BLaER1 (cell line): ENCODE measurements at regions not wholly inside any gene's neighbourhood (a gene's known extent, or its start where the extent isn't known, plus 50 kb on each side); places are given as distances from the start of the nearest gene placed in this dataset.

Experiments used
- H3K27ac ChIP-seq: shearing (Covaris generic); formaldehyde crosslinking; 2 replicates; pipeline ENCODE4 v1.8.1; 2022
- H3K27me3 ChIP-seq: shearing (Covaris generic); formaldehyde crosslinking; 2 replicates; pipeline ENCODE4 v1.8.1; 2022
- H3K36me3 ChIP-seq: shearing (Covaris generic); formaldehyde crosslinking; 2 replicates; pipeline ENCODE4 v1.8.1; 2022
- H3K4me1 ChIP-seq: shearing (Covaris generic); formaldehyde crosslinking; 2 replicates; pipeline ENCODE4 v1.8.1; 2022
- H3K4me2 ChIP-seq: shearing (Covaris generic); formaldehyde crosslinking; 2 replicates; pipeline ENCODE4 v1.8.1; 2022
- H3K4me3 ChIP-seq: shearing (Covaris generic); formaldehyde crosslinking; 2 replicates; pipeline ENCODE4 v1.8.1; 2022
- H3K9ac ChIP-seq: shearing (Covaris generic); formaldehyde crosslinking; 2 replicates; pipeline ENCODE4 v1.8.1; 2022
- H3K9me3 ChIP-seq: shearing (Covaris generic); formaldehyde crosslinking; 2 replicates; pipeline ENCODE4 v1.8.1; 2022
- H4K20me1 ChIP-seq: shearing (Covaris generic); formaldehyde crosslinking; 2 replicates; pipeline ENCODE4 v1.8.1; 2022
- Cebpa-rat ChIP-seq: shearing (Covaris generic); IDR thresholded peaks from 2 replicates; pipeline ENCODE4 v1.8.1; 2022

- no peak for TF ChIP-seq Cebpa-rat
- Histone ChIP-seq H3K4me3 (no peak overlapping the region), H3K27me3 (no peaks in the 10 kb centered on the region), H4K20me1 (no peaks in the 10 kb centered on the region), H3K36me3 (no peaks in the 10 kb centered on the region), H3K27ac (no peak overlapping the region), H3K9ac (no peak overlapping the region), H3K9me3 (no peaks in the 10 kb centered on the region), H3K4me1 (no peaks in the 10 kb centered on the region), H3K4me2 (no peak overlapping the region)
Observed at GRCh38 chr3:87336761-87337160, 60.4 kb upstream of the POU1F1 start.

DNA sequence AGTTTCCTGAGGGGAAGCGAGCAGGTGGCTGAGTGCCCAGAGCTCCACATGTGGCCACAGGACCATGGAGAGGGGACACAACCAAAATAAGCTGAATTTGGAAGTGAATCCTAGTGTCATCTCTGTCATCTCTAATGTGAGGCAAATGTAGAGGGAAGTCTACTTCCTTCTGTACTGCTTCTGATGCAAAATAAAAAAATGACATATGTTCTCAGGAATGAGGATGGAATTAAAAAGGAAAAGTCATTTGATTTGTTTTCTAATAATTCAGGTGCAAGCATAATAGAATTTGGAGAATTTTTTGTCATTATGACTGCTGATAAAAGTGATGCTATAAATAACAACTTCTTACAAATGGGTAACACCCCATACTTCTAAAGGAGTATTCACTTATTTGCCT, 59.5 kb upstream of the POU1F1 start:
- H3K4me2 ChIP-seq, result no peak overlapping the region
- no peaks in the 10 kb centered on the region for H3K27me3 ChIP-seq
- H3K4me3 ChIP-seq, result no peak overlapping the region
- H3K9ac ChIP-seq, result no peak overlapping the region
- H3K4me1 ChIP-seq, result no peaks in the 10 kb centered on the region
- H3K36me3 ChIP-seq, result no peaks in the 10 kb centered on the region
- no peaks in the 10 kb centered on the region for H3K9me3 ChIP-seq
- TF ChIP-seq Cebpa-rat, result no peak
- H3K27ac ChIP-seq, result no peak overlapping the region
- H4K20me1 ChIP-seq, result no peaks in the 10 kb centered on the region

GRCh38 chr3:87333393-87333892, 57.1 kb upstream of the POU1F1 start:
- Histone ChIP-seq H3K9me3 (no peaks in the 10 kb centered on the region), H3K4me1 (no peaks in the 10 kb centered on the region), H3K4me2 (no peak overlapping the region), H3K9ac (no peak overlapping the region), H3K4me3 (no peak overlapping the region), H3K27me3 (no peaks in the 10 kb centered on the region), H3K27ac (no peak overlapping the region), H3K36me3 (no peaks in the 10 kb centered on the region), H4K20me1 (no peaks in the 10 kb centered on the region)
- no peak for TF ChIP-seq Cebpa-rat

DNA sequence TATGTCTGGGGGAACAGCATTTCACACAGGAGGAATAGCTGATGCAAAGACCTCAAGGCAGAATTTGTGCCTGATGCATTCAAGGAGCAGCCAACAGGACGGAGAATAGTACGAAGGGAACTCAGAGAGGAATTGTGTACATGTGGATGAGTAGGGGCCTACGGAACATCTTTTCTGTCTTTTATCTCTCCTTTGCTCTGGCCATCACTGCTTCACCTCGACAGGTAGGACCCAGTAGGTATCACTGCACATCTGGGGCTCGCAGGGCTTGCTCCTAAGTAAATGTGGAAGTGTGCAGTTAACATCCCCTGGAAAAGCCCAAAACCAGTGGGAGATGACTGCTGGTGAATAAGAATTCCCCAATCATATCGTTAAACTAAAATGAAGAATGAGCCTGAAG, 56.4 kb upstream of the POU1F1 start:
- Histone ChIP-seq H4K20me1 (no peaks in the 10 kb centered on the region), H3K9ac (no peak overlapping the region), H3K4me1 (no peaks in the 10 kb centered on the region), H3K36me3 (no peaks in the 10 kb centered on the region), H3K9me3 (no peaks in the 10 kb centered on the region), H3K4me3 (no peak overlapping the region), H3K27me3 (no peaks in the 10 kb centered on the region), H3K27ac (no peak overlapping the region), H3K4me2 (no peak overlapping the region)
- TF ChIP-seq Cebpa-rat, result no peak

DNA sequence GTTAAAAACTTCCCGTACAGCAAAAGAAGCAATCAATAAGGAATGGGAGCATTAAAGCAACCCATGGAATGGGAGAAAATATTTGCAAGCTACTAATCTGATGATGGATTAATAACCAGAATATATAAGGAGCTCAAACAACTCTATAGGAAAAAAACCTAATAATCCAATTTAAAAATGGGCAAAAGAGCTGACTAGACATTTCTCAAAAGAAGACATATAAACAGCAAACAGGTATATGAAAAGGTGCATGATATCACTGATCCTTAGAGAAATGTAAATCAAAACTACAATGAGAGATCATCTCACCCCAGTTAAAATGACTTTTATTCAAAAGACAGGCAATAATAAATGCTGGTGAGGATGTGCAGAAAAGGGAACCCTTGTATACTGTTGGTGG, 52.7 kb upstream of the POU1F1 start:
- no peaks in the 10 kb centered on the region for H3K36me3 ChIP-seq
- no peak overlapping the region for H3K4me3 ChIP-seq
- no peak overlapping the region for H3K27ac ChIP-seq
- H4K20me1 ChIP-seq, result no peaks in the 10 kb centered on the region
- no peaks in the 10 kb centered on the region for H3K27me3 ChIP-seq
- H3K4me2 ChIP-seq, result no peak overlapping the region
- no peaks in the 10 kb centered on the region for H3K4me1 ChIP-seq
- no peaks in the 10 kb centered on the region for H3K9me3 ChIP-seq
- TF ChIP-seq Cebpa-rat, result no peak
- no peak overlapping the region for H3K9ac ChIP-seq
